NCI-H524 (cell line): ENCODE measurements at regions not wholly inside any gene's neighbourhood (a gene's known extent, or its start where the extent isn't known, plus 50 kb on each side); places are given as distances from the start of the nearest gene placed in this dataset.
"Not testable (repeated sequence)": the region's sequence is repeated elsewhere in the genome, so short reads cannot be mapped to it uniquely, and the experiment has no call there.

Source experiments
- DNase-seq, 2 experiments: peaks; one replicate each; lab custom pipeline; 2025; lab: John Stamatoyannopoulos, UW

DNA sequence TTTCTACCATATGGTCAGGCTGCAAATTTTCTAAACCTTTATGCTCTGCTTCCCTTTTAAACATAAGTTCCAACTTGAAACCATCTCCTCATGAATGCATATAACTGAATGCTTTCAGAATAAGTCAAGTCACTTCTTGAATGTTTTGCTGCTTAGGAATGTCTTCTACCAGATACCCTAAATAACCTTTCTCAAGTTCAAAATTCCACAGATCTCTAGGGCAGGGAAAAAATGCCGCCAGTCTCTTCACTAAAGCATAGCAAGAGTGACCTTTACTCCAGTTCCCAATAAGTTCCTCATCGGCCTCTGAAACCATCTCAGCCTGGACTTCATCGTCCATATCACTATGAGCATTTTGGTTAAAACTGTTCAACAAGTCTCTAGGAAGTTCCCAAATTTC is 1011.2 kb upstream of the CITED2 start:
- DNase-seq = no peak

DNA sequence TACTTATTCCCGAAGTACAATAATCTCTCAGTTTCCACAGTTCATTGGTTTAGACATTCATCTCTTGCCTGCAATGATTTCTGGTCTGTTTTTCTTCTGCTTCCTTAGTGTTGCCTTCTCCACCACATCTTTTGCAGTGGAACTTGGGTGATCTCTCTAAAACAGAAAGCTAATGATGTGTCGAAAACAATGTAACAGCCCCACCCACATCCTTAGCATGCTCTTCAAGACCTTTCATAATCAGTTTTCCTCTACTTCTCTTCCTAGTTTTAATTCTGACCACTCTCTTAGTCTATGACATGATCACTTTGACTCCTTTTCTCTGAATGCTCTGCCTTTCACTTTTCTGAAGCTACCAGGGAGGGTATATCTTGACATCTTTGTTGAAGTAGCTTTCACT is 1007.9 kb upstream of the CITED2 start:
- no peak for DNase-seq

GRCh38 chr6:140380427-140381218 is 1006.2 kb upstream of the CITED2 start:
- DNase-seq = no peak

GRCh38 chr6:140379919-140380318 is 1005.5 kb upstream of the CITED2 start:
- DNase-seq = no peak

DNA sequence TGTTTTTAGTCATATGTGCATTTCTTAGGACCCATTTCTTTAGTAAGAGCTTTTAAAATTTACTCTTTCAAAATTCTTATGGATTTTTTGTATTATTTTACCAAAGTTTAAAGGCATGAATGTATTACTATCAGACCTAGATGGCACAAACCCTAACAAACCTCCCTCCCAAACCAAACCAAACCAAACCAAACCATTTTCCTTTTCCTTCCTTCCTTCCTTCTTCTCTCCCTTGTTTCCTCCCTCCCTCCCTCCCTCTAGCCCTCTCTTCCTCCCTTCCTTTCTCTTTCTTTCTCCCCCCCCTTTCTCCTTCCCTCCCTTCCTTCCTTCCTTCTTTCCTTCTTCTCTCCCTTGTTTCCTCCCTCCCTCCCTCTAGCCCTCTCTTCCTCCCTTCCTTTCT is 1001.8 kb upstream of the CITED2 start:
- DNase-seq = no peak

DNA sequence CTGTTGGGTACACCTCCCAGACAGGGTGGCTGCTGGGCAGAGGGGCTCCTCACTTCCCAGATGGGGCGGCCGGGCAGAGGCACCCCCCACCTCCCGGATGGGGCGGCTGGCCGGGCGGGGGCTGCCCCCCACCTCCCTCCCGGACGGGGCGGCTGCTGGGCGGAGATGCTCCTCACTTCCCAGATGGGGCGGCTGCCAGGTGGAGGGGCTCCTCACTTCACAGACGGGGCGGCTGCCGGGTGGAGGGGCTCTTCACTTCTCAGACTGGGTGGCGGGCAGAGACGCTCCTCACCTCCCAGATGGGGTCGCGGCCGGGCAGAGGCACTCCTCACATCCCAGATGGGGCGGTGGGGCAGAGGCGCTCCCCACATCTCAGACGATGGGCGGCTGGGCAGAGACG is 999.3 kb upstream of the CITED2 start:
- not testable (repeated sequence) for DNase-seq

GRCh38 chr6:140372064-140372463 is 997.6 kb upstream of the CITED2 start:
- DNase-seq = no peak

DNA sequence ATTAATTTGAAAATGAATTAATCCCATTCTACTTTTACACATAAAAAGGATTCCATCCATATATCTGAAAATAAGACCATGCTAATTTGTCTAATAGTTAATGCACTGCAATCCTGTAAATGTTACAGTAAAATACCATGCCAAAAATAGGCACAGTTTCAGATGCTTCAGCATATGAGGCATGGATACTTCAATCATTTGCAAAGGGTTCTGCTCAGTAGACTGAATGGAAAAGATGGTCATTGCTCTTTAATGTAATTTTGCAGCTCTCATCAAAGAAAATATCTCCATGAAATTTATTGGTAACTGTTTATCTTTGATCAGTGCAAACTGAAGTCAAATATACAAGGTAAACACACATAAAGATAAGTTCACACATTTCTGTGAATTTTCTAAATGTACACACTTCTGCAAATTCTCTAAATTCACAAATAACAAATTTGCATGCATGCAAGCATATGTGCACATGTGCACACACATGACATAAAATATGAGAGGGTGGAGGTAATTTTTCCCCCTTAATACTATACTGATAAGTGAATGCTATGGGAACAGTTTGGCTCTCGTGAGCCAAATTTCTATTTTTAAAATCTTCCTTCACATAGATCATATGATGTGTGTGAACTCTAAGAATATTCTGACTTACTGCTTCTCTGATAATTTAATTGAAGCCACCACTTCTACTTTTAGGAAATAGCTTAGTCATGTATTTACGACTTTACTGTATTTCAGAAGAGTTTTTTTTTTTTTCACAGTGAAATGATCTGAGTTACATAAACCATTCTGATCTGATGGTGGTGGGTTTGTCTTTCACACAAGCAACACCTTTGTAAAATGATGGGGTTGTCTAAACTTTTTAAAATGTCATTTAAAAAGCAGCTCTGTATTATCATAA is 996.8 kb upstream of the CITED2 start:
- DNase-seq = no peak

GRCh38 chr6:140370441-140370840 is 996.0 kb upstream of the CITED2 start:
- no peak for DNase-seq

- no peak for DNase-seq
Measured at GRCh38 chr6:140366991-140367390, 992.5 kb upstream of the CITED2 start.

DNA sequence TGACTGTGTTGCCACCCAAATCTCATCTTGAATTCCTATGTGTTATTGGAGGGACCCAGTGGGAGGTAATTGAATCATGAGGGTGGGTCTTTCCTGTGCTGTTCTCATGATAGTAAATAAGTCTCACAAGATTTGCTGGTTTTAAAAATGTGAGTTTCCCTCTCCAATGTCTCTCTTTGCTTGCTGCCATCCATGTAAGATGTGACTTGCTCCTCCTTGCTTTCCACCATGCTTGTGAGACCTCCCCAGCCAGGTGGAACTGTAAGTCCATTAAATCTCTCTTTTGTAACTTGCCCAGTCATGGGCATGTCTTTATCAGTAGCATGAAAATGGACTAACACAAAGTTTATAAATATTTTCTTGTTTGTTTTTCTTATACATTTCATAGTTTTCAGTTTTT is 990.5 kb upstream of the CITED2 start:
- no peak for DNase-seq

GRCh38 chr6:140360651-140361050 is 986.2 kb upstream of the CITED2 start:
- peak; percentile 56 to 89 for DNase-seq

DNA sequence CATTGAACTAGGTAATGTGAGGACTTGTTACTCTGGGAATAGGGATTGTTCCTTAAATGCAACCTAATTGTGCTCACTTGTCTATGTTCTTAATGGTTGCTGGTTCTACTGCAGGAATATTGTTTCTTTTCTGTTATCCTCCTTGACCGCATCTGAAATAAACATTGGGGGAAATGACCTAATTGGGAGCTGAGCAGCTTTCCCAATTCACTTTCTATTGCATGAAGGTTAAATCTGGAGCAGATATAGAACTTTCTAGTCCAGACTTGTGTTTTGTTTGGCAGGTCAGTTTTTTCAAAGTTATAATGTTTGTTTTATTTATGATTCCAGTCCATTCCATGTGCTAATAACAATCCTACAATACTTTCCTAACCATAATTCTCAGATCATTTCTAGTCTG is 981.0 kb upstream of the CITED2 start:
- no peak for DNase-seq

- DNase-seq = no peak
Measured at GRCh38 chr6:140354296-140354695, 979.8 kb upstream of the CITED2 start.

DNA sequence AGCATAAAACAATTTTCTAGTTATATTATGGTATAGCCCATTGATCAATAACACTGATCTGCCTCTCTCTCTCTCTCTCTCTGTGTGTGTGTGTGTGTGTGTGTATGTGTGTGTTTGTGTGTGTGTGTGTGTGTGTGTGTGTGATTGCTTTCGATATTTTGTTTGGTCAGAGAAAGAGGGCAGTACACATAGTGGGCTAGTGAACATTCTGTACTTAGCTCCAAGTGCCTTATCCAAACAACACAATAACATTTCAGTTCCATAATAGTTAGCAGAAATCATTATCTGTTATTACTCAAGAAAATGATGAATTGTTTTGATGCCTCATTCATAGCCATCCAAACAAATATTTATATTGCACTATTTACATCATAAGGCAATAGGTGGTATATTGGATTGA is 979.1 kb upstream of the CITED2 start:
- DNase-seq = no peak

DNA sequence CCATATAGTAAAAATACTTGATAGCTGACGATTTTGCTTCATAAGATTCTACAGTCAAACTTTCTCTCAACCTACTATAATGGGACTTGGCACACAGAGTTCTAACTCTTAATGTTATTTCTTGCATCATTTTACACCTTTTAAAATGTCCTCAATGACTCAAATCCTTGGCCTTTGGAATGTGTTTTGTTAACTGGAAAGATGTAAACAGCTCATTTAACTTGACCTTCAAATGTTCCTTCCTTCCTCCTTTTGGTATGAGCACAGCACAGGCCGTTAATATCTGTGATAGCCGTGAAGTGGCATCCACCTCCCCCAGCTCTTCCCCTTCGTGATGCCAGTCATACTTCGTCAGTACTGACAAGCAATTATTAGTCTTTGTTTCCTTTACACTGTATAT is 972.0 kb upstream of the CITED2 start:
- no peak for DNase-seq

GRCh38 chr6:140345935-140346334 is 971.5 kb upstream of the CITED2 start:
- no peak for DNase-seq

- no peak for DNase-seq
Measured at GRCh38 chr6:140344142-140344913, 969.9 kb upstream of the CITED2 start.

DNA sequence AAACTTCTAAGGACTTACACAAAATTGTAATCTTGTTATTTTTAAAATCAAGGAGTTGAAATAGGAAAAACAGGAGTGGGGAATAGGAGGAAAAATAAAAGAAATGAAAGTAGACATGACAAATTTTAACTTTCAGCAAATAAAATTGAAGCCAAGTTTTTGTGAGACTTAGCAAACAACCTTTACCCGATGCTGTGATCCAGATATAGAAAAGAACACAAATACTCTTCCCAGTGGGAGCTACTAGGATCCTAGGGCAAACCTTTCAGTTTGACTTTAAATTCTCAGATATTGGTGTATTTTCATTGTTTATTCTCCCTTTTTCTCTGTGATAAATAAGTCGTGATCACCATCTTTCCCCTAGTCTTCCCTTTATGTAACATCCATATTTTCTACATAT is 968.7 kb upstream of the CITED2 start:
- DNase-seq = no peak

- DNase-seq = no peak
Measured at GRCh38 chr6:140341272-140341671, 966.8 kb upstream of the CITED2 start.

- no peak for DNase-seq
Measured at GRCh38 chr6:140340795-140341194, 966.3 kb upstream of the CITED2 start.

DNA sequence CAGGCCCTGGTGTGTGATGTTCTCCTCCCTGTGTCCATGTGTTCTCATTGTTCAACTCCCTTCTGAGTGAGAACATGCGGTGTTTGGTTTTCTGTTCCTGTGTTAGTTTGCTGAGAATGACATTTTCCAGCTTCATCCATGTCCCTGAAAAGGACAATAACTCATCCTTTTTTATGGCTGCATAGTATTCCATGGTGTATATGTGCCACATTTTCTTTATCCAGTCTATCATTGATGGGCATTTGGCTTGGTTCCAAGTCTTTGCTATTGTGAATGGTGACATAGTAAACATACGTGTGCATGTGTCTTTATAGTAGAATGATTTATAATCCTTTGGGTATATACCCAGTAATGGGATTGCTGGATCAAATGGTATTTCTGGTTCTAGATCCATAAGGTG is 964.6 kb upstream of the CITED2 start:
- DNase-seq = not testable (repeated sequence)
